ENCODE measurements at regions not wholly inside any gene's neighbourhood (a gene's known extent, or its start where the extent isn't known, plus 50 kb on each side); places are given as distances from the start of the nearest gene placed in this dataset.

DNA sequence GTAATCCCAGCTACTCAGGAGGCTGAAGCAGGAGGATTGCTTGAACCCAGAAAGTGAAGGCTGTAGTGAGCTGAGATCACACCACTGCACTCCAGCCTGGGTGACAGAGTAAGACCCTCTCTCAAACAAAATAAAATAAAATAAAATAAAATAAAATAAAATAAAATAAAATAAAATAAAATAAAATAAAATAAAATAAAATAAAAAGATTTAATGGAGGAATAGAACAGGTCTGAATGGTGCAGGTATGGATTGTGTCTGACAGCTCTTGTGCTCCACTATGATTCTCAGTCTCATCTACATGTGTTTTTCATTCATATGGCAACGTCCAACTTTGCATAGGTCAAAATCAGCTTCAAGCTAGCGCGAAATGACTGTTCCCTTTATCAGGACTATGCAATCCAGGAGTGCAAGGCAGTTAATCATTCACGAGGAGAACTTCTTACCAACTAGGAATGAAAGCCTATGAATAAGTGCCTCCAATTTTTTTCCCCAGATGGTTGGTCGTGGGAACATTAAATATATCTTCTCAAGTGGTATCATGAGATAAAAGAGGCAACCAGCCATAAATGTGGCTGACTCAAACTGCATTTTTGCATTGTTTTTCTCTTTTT lies 1392.3 kb upstream of the CDH9 start:
- FAIRE-seq (no peak), DNase-seq (peak in 1 of 2 donors; percentile 16)
- Histone ChIP-seq H3K36me3 (ENCODE audit: control insufficient read depth in 3 of 3, insufficient read depth in 2 of 3, low read depth in 1 of 3, low read length in 3 of 3) (no peaks in the 10 kb centered on the region), H3K27me3 (ENCODE audit: control insufficient read depth in 3 of 3, insufficient read depth in 3 of 3, low read length in 3 of 3) (no peaks in the 10 kb centered on the region), H3K4me3 (ENCODE audit: low read depth in 1 of 3, low read length in 3 of 3) (no peak overlapping the region), H3K9me3 (ENCODE audit: control insufficient read depth in 2 of 2, insufficient read depth in 1 of 2, low read depth in 1 of 2, low read length in 1 of 2) (peaks cover 0 to 7% of the 10 kb centered on the region in 2 donors), H3K4me1 (ENCODE audit: control insufficient read depth in 3 of 3, insufficient read depth in 2 of 3, low read depth in 1 of 3, low read length in 2 of 3) (no peaks in the 10 kb centered on the region), H3K27ac (ENCODE audit: low read depth in 1 of 3, low read length in 2 of 3) (no peak overlapping the region)
- 16 to 50% (median 33%) methylated on average over 5 of the region's 5 CpGs for WGBS, 3 donors

DNA sequence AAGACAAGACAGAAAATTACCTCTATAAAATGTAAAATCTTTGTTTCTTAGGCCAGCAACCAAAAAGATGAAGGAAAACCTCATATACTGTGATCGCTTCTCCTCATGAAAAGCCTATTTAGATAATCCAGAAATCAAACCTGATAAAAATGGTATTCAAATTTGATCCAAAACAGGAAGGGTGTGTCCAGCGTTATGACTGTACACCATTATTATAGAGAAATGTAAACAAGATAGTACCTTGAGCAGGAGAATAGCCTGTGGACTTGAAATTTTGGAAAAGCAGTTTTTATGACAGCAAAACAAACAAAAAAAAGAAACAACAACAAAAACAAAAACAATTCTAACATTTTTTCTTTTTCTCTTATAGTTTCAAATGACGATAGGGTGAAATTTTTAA lies 1382.8 kb upstream of the CDH9 start:
- Histone ChIP-seq H3K27me3 (ENCODE audit: control insufficient read depth in 3 of 3, insufficient read depth in 3 of 3, low read length in 3 of 3) (no peaks in the 10 kb centered on the region), H3K9me3 (ENCODE audit: control insufficient read depth in 2 of 2, insufficient read depth in 1 of 2, low read depth in 1 of 2, low read length in 1 of 2) (peaks cover 0 to 2% of the 10 kb centered on the region in 2 donors), H3K27ac (ENCODE audit: low read depth in 1 of 3, low read length in 2 of 3) (no peak overlapping the region), H3K4me1 (ENCODE audit: control insufficient read depth in 3 of 3, insufficient read depth in 2 of 3, low read depth in 1 of 3, low read length in 2 of 3) (no peaks in the 10 kb centered on the region), H3K36me3 (ENCODE audit: control insufficient read depth in 3 of 3, insufficient read depth in 2 of 3, low read depth in 1 of 3, low read length in 3 of 3) (no peaks in the 10 kb centered on the region), H3K4me3 (ENCODE audit: low read depth in 1 of 3, low read length in 3 of 3) (no peak overlapping the region)
- DNase-seq (no peak), FAIRE-seq (no peak)
- WGBS, 3 donors: 69 to 82% (median 69%) methylated on average over 3 of the region's 3 CpGs

GRCh38 chr5:28415791-28416443 lies 1377.5 kb upstream of the CDH9 start:
- Histone ChIP-seq H3K27me3 (ENCODE audit: control insufficient read depth in 3 of 3, insufficient read depth in 3 of 3, low read length in 3 of 3) (no peaks in the 10 kb centered on the region), H3K9me3 (ENCODE audit: control insufficient read depth in 2 of 2, insufficient read depth in 1 of 2, low read depth in 1 of 2, low read length in 1 of 2) (no peaks in the 10 kb centered on the region), H3K4me1 (ENCODE audit: control insufficient read depth in 3 of 3, insufficient read depth in 2 of 3, low read depth in 1 of 3, low read length in 2 of 3) (no peaks in the 10 kb centered on the region), H3K4me3 (ENCODE audit: low read depth in 1 of 3, low read length in 3 of 3) (no peak overlapping the region), H3K27ac (ENCODE audit: low read depth in 1 of 3, low read length in 2 of 3) (no peak overlapping the region), H3K36me3 (ENCODE audit: control insufficient read depth in 3 of 3, insufficient read depth in 2 of 3, low read depth in 1 of 3, low read length in 3 of 3) (no peaks in the 10 kb centered on the region)
- WGBS, 3 donors: 80 to 88% (median 82%) methylated on average over 2 of the region's 2 CpGs
- FAIRE-seq (no peak), DNase-seq (no peak)

GRCh38 chr5:28414619-28415018 lies 1376.2 kb upstream of the CDH9 start:
- H3K27ac ChIP-seq (ENCODE audit: low read depth in 1 of 3, low read length in 2 of 3): no peak overlapping the region
- H3K9me3 ChIP-seq (ENCODE audit: control insufficient read depth in 2 of 2, insufficient read depth in 1 of 2, low read depth in 1 of 2, low read length in 1 of 2): no peaks in the 10 kb centered on the region
- H3K27me3 ChIP-seq (ENCODE audit: control insufficient read depth in 3 of 3, insufficient read depth in 3 of 3, low read length in 3 of 3): no peaks in the 10 kb centered on the region
- H3K4me3 ChIP-seq (ENCODE audit: low read depth in 1 of 3, low read length in 3 of 3): no peak overlapping the region
- no peaks in the 10 kb centered on the region for H3K4me1 ChIP-seq (ENCODE audit: control insufficient read depth in 3 of 3, insufficient read depth in 2 of 3, low read depth in 1 of 3, low read length in 2 of 3)
- DNase-seq: no peak
- FAIRE-seq: no peak
- 68 to 87% (median 84%) methylated on average over 1 of the region's 1 CpG for WGBS, 3 donors
- no peaks in the 10 kb centered on the region for H3K36me3 ChIP-seq (ENCODE audit: control insufficient read depth in 3 of 3, insufficient read depth in 2 of 3, low read depth in 1 of 3, low read length in 3 of 3)

GRCh38 chr5:28408651-28409050 lies 1370.3 kb upstream of the CDH9 start:
- FAIRE-seq (no peak), DNase-seq (no peak)
- Histone ChIP-seq H3K4me1 (ENCODE audit: control insufficient read depth in 3 of 3, insufficient read depth in 2 of 3, low read depth in 1 of 3, low read length in 2 of 3) (no peaks in the 10 kb centered on the region), H3K9me3 (ENCODE audit: control insufficient read depth in 2 of 2, insufficient read depth in 1 of 2, low read depth in 1 of 2, low read length in 1 of 2) (peaks cover 1 to 7% of the 10 kb centered on the region in 2 donors), H3K36me3 (ENCODE audit: control insufficient read depth in 3 of 3, insufficient read depth in 2 of 3, low read depth in 1 of 3, low read length in 3 of 3) (no peaks in the 10 kb centered on the region), H3K4me3 (ENCODE audit: low read depth in 1 of 3, low read length in 3 of 3) (no peak overlapping the region), H3K27me3 (ENCODE audit: control insufficient read depth in 3 of 3, insufficient read depth in 3 of 3, low read length in 3 of 3) (no peaks in the 10 kb centered on the region), H3K27ac (ENCODE audit: low read depth in 1 of 3, low read length in 2 of 3) (no peak overlapping the region)

GRCh38 chr5:28408186-28408585 lies 1369.8 kb upstream of the CDH9 start:
- Histone ChIP-seq H3K9me3 (ENCODE audit: control insufficient read depth in 2 of 2, insufficient read depth in 1 of 2, low read depth in 1 of 2, low read length in 1 of 2) (peaks cover 1 to 7% of the 10 kb centered on the region in 2 donors), H3K36me3 (ENCODE audit: control insufficient read depth in 3 of 3, insufficient read depth in 2 of 3, low read depth in 1 of 3, low read length in 3 of 3) (no peaks in the 10 kb centered on the region), H3K4me3 (ENCODE audit: low read depth in 1 of 3, low read length in 3 of 3) (no peak overlapping the region), H3K27ac (ENCODE audit: low read depth in 1 of 3, low read length in 2 of 3) (no peak overlapping the region), H3K27me3 (ENCODE audit: control insufficient read depth in 3 of 3, insufficient read depth in 3 of 3, low read length in 3 of 3) (no peaks in the 10 kb centered on the region), H3K4me1 (ENCODE audit: control insufficient read depth in 3 of 3, insufficient read depth in 2 of 3, low read depth in 1 of 3, low read length in 2 of 3) (no peaks in the 10 kb centered on the region)
- FAIRE-seq: no peak
- 69 to 84% (median 79%) methylated on average over 3 of the region's 3 CpGs for WGBS, 3 donors
- no peak for DNase-seq

DNA sequence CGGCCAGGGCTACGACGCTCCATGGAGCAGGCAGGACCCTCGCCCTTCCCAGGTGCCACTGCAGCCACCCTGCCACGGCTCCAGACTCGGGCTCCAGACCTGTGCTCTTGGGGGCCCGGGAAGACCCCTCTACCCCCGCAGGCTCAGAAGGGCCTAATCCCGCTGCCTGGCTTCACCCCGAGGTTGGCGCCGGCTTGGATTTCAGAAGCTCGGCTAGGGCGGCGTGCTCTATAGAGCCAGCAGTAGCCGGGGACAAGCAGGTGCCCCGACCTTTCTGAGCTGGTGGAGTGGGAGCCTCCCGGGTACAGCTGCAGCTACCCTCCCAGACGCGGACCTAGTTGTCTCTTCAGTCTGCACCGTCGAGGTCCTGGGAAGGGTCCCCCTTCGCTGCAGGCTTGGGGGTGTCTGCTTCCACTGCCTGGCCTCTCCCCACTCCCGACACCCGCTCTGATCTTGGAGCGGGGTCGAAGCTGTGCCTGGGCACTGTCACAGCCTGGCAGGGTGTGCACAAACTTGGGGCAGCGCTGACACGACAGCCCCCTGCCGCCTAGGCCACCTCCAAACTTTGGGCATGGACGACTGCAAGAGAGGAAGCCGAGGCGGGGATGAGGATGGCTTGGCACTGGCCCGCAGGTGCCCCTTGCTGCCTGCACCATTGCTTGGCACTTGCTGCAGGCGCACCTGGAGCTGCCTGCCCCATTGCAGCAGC lies 1366.1 kb upstream of the CDH9 start:
- no peaks in the 10 kb centered on the region for H3K36me3 ChIP-seq (ENCODE audit: control insufficient read depth in 3 of 3, insufficient read depth in 2 of 3, low read depth in 1 of 3, low read length in 3 of 3)
- WGBS, 3 donors: 88 to 94% (median 91%) methylated on average over 35 of the region's 35 CpGs
- H3K9me3 ChIP-seq (ENCODE audit: control insufficient read depth in 2 of 2, insufficient read depth in 1 of 2, low read depth in 1 of 2, low read length in 1 of 2): peaks cover 1 to 7% of the 10 kb centered on the region in 2 donors
- FAIRE-seq (no peak), DNase-seq (no peak)
- no peaks in the 10 kb centered on the region for H3K4me1 ChIP-seq (ENCODE audit: control insufficient read depth in 3 of 3, insufficient read depth in 2 of 3, low read depth in 1 of 3, low read length in 2 of 3)
- no peaks in the 10 kb centered on the region for H3K27me3 ChIP-seq (ENCODE audit: control insufficient read depth in 3 of 3, insufficient read depth in 3 of 3, low read length in 3 of 3)
- no peak overlapping the region for H3K4me3 ChIP-seq (ENCODE audit: low read depth in 1 of 3, low read length in 3 of 3)
- H3K27ac ChIP-seq (ENCODE audit: low read depth in 1 of 3, low read length in 2 of 3): no peak overlapping the region

GRCh38 chr5:28403846-28404245 lies 1365.5 kb upstream of the CDH9 start:
- peaks cover 1 to 7% of the 10 kb centered on the region in 2 donors for H3K9me3 ChIP-seq (ENCODE audit: control insufficient read depth in 2 of 2, insufficient read depth in 1 of 2, low read depth in 1 of 2, low read length in 1 of 2)
- 79 to 85% (median 81%) methylated on average over 5 of the region's 5 CpGs for WGBS, 3 donors
- no peak overlapping the region for H3K27ac ChIP-seq (ENCODE audit: low read depth in 1 of 3, low read length in 2 of 3)
- H3K27me3 ChIP-seq (ENCODE audit: control insufficient read depth in 3 of 3, insufficient read depth in 3 of 3, low read length in 3 of 3): no peaks in the 10 kb centered on the region
- no peaks in the 10 kb centered on the region for H3K36me3 ChIP-seq (ENCODE audit: control insufficient read depth in 3 of 3, insufficient read depth in 2 of 3, low read depth in 1 of 3, low read length in 3 of 3)
- H3K4me1 ChIP-seq (ENCODE audit: control insufficient read depth in 3 of 3, insufficient read depth in 2 of 3, low read depth in 1 of 3, low read length in 2 of 3): no peaks in the 10 kb centered on the region
- DNase-seq (no peak), FAIRE-seq (no peak)
- H3K4me3 ChIP-seq (ENCODE audit: low read depth in 1 of 3, low read length in 3 of 3): no peak overlapping the region

All from small intestine (tissue), 7 donors.